GM23338 (cell line): ENCODE measurements at regions not wholly inside any gene's neighbourhood (a gene's known extent, or its start where the extent isn't known, plus 50 kb on each side); places are given as distances from the start of the nearest gene placed in this dataset.

Experiments
- EZH2phosphoT487 ChIP-seq: fragments of 200-600 bp; sonication (generic); IDR thresholded peaks from one replicate; pipeline ENCODE4 v1.8.1; 2018; ENCODE audit warnings: antibody characterized with exemption; ENCODE audit not compliant: unreplicated experiment
- JUNB ChIP-seq: IDR thresholded peaks from one replicate; pipeline ENCODE4 v1.6.1; 2016; ENCODE audit warnings: antibody characterized with exemption; ENCODE audit not compliant: unreplicated experiment
- NANOG ChIP-seq: IDR thresholded peaks from 2 replicates; pipeline ENCODE4 v1.6.1; 2016; ENCODE audit warnings: antibody characterized with exemption, borderline replicate concordance
- POLR2AphosphoS5 ChIP-seq: IDR thresholded peaks from 2 replicates; pipeline ENCODE4 v1.6.1; 2016; ENCODE audit warnings: antibody characterized with exemption, low read depth
- STAT1 ChIP-seq: IDR thresholded peaks from one replicate; pipeline ENCODE4 v1.6.1; 2016; ENCODE audit warnings: antibody characterized with exemption; ENCODE audit not compliant: unreplicated experiment
- TF ChIP-seq, protein P1 (sequence below): fragments of 250-450 bp; sonication (Bioruptor Pico); IDR thresholded peaks from 2 replicates; pipeline ENCODE4 v1.5.0; 2020; ENCODE audit warnings: mild to moderate bottlenecking, moderate library complexity
- TF ChIP-seq, protein P2 (sequence below), 2 experiments: fragments of 200-600 bp in 1 of 2; sonication (generic) in 1 of 2; conservative IDR thresholded peaks; 2 replicates each; pipeline versions ENCODE4 v1.5.1 to v1.6.1; 2016 to 2017; ENCODE audit warnings: antibody characterized with exemption in 2 of 2, low read depth in 2 of 2, mild to moderate bottlenecking in 2 of 2, moderate library complexity in 1 of 2
- TF ChIP-seq, protein P3 (sequence below): IDR thresholded peaks from 2 replicates; pipeline ENCODE4 v1.6.1; 2016; ENCODE audit warnings: antibody characterized with exemption

- TF ChIP-seq, protein P1, sequence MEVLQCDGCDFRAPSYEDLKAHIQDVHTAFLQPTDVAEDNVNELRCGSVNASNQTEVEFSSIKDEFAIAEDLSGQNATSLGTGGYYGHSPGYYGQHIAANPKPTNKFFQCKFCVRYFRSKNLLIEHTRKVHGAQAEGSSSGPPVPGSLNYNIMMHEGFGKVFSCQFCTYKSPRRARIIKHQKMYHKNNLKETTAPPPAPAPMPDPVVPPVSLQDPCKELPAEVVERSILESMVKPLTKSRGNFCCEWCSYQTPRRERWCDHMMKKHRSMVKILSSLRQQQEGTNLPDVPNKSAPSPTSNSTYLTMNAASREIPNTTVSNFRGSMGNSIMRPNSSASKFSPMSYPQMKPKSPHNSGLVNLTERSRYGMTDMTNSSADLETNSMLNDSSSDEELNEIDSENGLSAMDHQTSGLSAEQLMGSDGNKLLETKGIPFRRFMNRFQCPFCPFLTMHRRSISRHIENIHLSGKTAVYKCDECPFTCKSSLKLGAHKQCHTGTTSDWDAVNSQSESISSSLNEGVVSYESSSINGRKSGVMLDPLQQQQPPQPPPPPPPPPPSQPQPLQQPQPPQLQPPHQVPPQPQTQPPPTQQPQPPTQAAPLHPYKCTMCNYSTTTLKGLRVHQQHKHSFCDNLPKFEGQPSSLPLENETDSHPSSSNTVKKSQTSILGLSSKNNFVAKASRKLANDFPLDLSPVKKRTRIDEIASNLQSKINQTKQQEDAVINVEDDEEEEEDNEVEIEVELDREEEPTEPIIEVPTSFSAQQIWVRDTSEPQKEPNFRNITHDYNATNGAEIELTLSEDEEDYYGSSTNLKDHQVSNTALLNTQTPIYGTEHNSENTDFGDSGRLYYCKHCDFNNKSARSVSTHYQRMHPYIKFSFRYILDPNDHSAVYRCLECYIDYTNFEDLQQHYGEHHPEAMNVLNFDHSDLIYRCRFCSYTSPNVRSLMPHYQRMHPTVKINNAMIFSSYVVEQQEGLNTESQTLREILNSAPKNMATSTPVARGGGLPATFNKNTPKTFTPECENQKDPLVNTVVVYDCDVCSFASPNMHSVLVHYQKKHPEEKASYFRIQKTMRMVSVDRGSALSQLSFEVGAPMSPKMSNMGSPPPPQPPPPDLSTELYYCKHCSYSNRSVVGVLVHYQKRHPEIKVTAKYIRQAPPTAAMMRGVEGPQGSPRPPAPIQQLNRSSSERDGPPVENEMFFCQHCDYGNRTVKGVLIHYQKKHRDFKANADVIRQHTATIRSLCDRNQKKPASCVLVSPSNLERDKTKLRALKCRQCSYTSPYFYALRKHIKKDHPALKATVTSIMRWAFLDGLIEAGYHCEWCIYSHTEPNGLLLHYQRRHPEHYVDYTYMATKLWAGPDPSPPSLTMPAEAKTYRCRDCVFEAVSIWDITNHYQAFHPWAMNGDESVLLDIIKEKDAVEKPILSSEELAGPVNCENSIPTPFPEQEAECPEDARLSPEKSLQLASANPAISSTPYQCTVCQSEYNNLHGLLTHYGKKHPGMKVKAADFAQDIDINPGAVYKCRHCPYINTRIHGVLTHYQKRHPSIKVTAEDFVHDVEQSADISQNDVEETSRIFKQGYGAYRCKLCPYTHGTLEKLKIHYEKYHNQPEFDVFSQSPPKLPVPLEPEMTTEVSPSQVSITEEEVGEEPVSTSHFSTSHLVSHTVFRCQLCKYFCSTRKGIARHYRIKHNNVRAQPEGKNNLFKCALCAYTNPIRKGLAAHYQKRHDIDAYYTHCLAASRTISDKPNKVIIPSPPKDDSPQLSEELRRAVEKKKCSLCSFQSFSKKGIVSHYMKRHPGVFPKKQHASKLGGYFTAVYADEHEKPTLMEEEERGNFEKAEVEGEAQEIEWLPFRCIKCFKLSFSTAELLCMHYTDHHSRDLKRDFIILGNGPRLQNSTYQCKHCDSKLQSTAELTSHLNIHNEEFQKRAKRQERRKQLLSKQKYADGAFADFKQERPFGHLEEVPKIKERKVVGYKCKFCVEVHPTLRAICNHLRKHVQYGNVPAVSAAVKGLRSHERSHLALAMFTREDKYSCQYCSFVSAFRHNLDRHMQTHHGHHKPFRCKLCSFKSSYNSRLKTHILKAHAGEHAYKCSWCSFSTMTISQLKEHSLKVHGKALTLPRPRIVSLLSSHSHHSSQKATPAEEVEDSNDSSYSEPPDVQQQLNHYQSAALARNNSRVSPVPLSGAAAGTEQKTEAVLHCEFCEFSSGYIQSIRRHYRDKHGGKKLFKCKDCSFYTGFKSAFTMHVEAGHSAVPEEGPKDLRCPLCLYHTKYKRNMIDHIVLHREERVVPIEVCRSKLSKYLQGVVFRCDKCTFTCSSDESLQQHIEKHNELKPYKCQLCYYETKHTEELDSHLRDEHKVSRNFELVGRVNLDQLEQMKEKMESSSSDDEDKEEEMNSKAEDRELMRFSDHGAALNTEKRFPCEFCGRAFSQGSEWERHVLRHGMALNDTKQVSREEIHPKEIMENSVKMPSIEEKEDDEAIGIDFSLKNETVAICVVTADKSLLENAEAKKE (CRISPR knock-in tag): no peak
- TF ChIP-seq, protein P2, sequence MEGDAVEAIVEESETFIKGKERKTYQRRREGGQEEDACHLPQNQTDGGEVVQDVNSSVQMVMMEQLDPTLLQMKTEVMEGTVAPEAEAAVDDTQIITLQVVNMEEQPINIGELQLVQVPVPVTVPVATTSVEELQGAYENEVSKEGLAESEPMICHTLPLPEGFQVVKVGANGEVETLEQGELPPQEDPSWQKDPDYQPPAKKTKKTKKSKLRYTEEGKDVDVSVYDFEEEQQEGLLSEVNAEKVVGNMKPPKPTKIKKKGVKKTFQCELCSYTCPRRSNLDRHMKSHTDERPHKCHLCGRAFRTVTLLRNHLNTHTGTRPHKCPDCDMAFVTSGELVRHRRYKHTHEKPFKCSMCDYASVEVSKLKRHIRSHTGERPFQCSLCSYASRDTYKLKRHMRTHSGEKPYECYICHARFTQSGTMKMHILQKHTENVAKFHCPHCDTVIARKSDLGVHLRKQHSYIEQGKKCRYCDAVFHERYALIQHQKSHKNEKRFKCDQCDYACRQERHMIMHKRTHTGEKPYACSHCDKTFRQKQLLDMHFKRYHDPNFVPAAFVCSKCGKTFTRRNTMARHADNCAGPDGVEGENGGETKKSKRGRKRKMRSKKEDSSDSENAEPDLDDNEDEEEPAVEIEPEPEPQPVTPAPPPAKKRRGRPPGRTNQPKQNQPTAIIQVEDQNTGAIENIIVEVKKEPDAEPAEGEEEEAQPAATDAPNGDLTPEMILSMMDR (conservative IDR thresholded peaks at IDR 0.05; ENCODE audit: low read depth in 2 of 2): no peak
- no peak for TF ChIP-seq EZH2phosphoT487
- TF ChIP-seq, protein P3, sequence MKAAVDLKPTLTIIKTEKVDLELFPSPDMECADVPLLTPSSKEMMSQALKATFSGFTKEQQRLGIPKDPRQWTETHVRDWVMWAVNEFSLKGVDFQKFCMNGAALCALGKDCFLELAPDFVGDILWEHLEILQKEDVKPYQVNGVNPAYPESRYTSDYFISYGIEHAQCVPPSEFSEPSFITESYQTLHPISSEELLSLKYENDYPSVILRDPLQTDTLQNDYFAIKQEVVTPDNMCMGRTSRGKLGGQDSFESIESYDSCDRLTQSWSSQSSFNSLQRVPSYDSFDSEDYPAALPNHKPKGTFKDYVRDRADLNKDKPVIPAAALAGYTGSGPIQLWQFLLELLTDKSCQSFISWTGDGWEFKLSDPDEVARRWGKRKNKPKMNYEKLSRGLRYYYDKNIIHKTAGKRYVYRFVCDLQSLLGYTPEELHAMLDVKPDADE: no peak
- TF ChIP-seq JUNB: no peak
- TF ChIP-seq STAT1: no peak
- no peak for TF ChIP-seq POLR2AphosphoS5
- TF ChIP-seq NANOG: no peak
Measured at GRCh38 chr4:4778554-4778953, 80.9 kb upstream of the MSX1 start (continued).
